BJ (cell line): ENCODE measurements at regions not wholly inside any gene's neighbourhood (a gene's known extent, or its start where the extent isn't known, plus 50 kb on each side); places are given as distances from the start of the nearest gene placed in this dataset.

Source experiments
- CTCF ChIA-PET: fragments of 350-600 bp; formaldehyde crosslinking; extraction: SDS; loops from one replicate; lab custom pipeline; 2021; ENCODE audit warnings: antibody characterized with exemption, inconsistent platforms; lab: Yijun Ruan, JAX
- POLR2A ChIA-PET: fragments of 300-600 bp; sonication (Branson Sonifier 250); formaldehyde crosslinking; extraction: SDS; loops from one replicate; lab custom pipeline; 2021; ENCODE audit warnings: antibody characterized with exemption; lab: Charles Lee
- DNase-seq: peaks from one replicate; pipeline ENCODE4 v3.0.0-alpha.2; 2011; ENCODE audit warnings: low read depth
- H3K27me3 ChIP-seq: 2 replicates; pipeline ENCODE4 v1.6.0; 2011; ENCODE audit warnings: low read length; ENCODE audit not compliant: control insufficient read depth, insufficient read depth
- H3K36me3 ChIP-seq: 2 replicates; pipeline ENCODE4 v1.5.1; 2011; ENCODE audit warnings: low read length; ENCODE audit not compliant: control insufficient read depth, insufficient read depth
- H3K4me3 ChIP-seq: 2 replicates; pipeline ENCODE4 v1.5.1; 2011; ENCODE audit warnings: low read depth, mild to moderate bottlenecking, control low read depth, low read length
- CTCF ChIP-seq: IDR thresholded peaks from 2 replicates; pipeline ENCODE4 v1.5.1; 2011; ENCODE audit warnings: low read depth, mild to moderate bottlenecking, control low read depth, inconsistent platforms, low read length, moderate library complexity; ENCODE audit not compliant: insufficient read depth

GRCh38 chr2:43128559-43128955 is 97.8 kb downstream of the ZFP36L2 start:
- H3K27me3 ChIP-seq = no peaks in the 10 kb centered on the region
- H3K36me3 ChIP-seq = no peaks in the 10 kb centered on the region
- no peak overlapping the region for H3K4me3 ChIP-seq
- ChIA-PET POLR2A (no interaction called here), CTCF (interaction anchor here (0.8 to 2.1 kb wide), 4 partner anchors 60 to 211 kb away, joined by 3 to 9 read pairs (median 4); no protein-coding TSS in a partner anchor)
- DNase-seq = no peak
- no peak for TF ChIP-seq CTCF

- H3K27me3 ChIP-seq = no peaks in the 10 kb centered on the region
- H3K36me3 ChIP-seq = no peaks in the 10 kb centered on the region
- H3K4me3 ChIP-seq = no peak overlapping the region
- ChIA-PET CTCF (interaction anchor here (0.9 to 2.1 kb wide), 4 partner anchors 16 to 101 kb away, joined by 3 to 9 read pairs (median 4); no protein-coding TSS in a partner anchor), POLR2A (no interaction called here)
- DNase-seq = no peak
- no peak for TF ChIP-seq CTCF
Measured at GRCh38 chr2:43127941-43128558, 98.4 kb downstream of the ZFP36L2 start.

GRCh38 chr2:43127208-43127940 is 99.0 kb downstream of the ZFP36L2 start:
- no peak for DNase-seq
- Histone ChIP-seq H3K27me3 (no peaks in the 10 kb centered on the region), H3K36me3 (no peaks in the 10 kb centered on the region), H3K4me3 (no peak overlapping the region)
- TF ChIP-seq CTCF = peak; percentile 54
- ChIA-PET POLR2A (no interaction called here), CTCF (interaction anchor here (0.9 to 2.1 kb wide), 6 partner anchors 10 to 102 kb away, joined by 3 to 9 read pairs (median 4); no protein-coding TSS in a partner anchor)

- ChIA-PET CTCF (interaction anchor here (0.8 to 2.1 kb wide), 5 partner anchors 11 to 102 kb away, joined by 3 to 9 read pairs (median 5); no protein-coding TSS in a partner anchor), POLR2A (no interaction called here)
- DNase-seq = no peak
- Histone ChIP-seq H3K36me3 (no peaks in the 10 kb centered on the region), H3K4me3 (no peak overlapping the region), H3K27me3 (no peaks in the 10 kb centered on the region)
- TF ChIP-seq CTCF = no peak
Measured at GRCh38 chr2:43126817-43127207, 99.6 kb downstream of the ZFP36L2 start.
